ENCODE measurements at regions not wholly inside any gene's neighbourhood (a gene's known extent, or its start where the extent isn't known, plus 50 kb on each side); places are given as distances from the start of the nearest gene placed in this dataset.

DNA sequence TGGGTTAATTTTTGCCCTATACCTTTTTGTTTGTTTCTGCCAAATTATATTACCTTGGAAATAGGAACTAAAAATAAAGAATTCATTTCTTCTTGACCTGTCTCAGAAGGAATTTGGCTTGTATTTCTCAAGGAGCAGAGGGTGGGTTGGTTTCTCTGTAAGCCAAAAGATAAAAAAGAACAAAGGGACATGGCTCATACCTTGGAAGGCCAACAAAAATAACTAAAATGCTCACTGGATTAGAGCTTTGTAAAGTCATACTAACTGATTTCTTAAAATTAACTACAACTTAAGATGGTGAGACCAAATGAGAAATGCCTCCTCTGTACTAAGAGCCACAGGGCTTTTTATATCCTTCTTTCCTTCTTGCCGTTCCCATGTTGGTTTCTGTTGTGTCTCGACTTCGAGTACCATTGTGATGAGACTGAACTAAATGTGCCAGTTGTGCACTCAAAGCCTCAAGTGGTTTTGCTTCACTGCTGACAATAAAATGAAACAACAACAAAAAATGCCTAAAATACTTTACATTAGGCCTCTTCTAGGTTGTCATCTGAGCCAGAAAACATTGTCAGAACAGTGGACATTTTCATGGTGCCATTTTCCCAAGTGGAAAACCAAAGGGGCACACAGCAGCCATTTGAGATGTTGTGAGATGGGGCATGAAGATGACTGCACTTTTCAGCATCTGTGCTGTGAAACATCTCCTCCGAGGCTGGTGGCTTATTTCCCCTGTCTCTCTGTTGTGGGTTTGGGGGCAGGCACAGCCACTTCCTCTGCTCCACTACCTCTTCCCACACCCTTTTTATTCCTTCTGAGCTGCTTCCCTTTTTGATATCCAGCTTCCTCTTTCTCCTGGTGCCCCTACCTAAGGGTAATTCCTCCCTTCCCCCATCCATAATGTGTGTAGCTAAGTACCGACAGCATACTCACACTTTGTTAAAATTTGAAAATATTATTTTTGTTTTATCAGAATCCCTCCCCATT is 51.8 kb upstream of the AGR3 start:
- no peaks in the 10 kb centered on the region for H3K27me3 ChIP-seq (ENCODE audit: insufficient read depth, low read depth)
- no peaks in the 10 kb centered on the region for H3K79me2 ChIP-seq (ENCODE audit: insufficient read depth, low read depth)
- peaks cover 20% of the 10 kb centered on the region for H3K4me1 ChIP-seq (ENCODE audit: low read depth, poor library complexity, severe bottlenecking)
- no peak overlapping the region for H3K4me3 ChIP-seq (IDR thresholded peaks at IDR 0.05; ENCODE audit: insufficient read depth, low read depth, low read length)
- H4K20me1 ChIP-seq (ENCODE audit: insufficient read depth), result no peaks in the 10 kb centered on the region
- H3K9ac ChIP-seq, result no peak overlapping the region
- H2AFZ ChIP-seq (ENCODE audit: low read depth), result no peak overlapping the region
- H3K4me2 ChIP-seq, result no peak overlapping the region
- H3K27ac ChIP-seq, result no peak overlapping the region
- no peak for TF ChIP-seq CTCF (conservative IDR thresholded peaks at IDR 0.05; ENCODE audit: low read depth, low read length)
- H3K36me3 ChIP-seq (ENCODE audit: insufficient read depth), result no peaks in the 10 kb centered on the region

DNA sequence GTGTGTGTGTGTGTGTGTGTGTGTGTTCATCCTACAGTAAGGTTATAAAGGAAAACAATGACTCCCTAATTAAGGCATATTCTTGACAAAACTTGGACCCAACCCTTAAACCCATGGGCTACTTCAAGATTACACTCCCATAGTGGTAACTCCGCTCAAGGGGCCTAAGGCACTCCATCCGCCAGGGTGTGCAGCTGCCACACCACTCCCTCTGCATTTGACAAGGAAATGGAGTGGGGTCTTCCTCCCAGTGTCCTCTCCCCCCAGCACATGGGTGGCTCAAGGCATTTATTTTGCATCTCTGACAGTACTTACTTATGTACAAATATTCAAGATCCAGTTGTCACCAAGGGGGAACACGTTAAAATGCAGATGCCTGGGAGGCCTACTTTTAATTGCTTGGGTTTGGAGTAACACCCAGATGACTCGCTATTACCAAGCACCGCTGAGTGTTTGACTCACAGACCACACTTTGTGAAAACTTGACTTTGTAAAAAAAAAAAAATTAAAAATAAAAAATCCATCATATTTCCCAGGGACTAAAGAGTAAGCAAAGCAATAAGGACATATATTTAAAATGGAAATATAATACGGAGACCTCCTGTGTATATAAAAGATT is 53.0 kb upstream of the AGR3 start:
- H3K79me2 ChIP-seq (ENCODE audit: insufficient read depth, low read depth), result no peaks in the 10 kb centered on the region
- no peak overlapping the region for H3K4me2 ChIP-seq
- TF ChIP-seq CTCF (conservative IDR thresholded peaks at IDR 0.05; ENCODE audit: low read depth, low read length), result no peak
- H3K4me1 ChIP-seq (ENCODE audit: low read depth, poor library complexity, severe bottlenecking), result peaks cover 20% of the 10 kb centered on the region
- no peak overlapping the region for H3K27ac ChIP-seq
- H3K9ac ChIP-seq, result no peak overlapping the region
- no peaks in the 10 kb centered on the region for H4K20me1 ChIP-seq (ENCODE audit: insufficient read depth)
- H3K4me3 ChIP-seq (IDR thresholded peaks at IDR 0.05; ENCODE audit: insufficient read depth, low read depth, low read length), result no peak overlapping the region
- H3K27me3 ChIP-seq (ENCODE audit: insufficient read depth, low read depth), result no peaks in the 10 kb centered on the region
- H2AFZ ChIP-seq (ENCODE audit: low read depth), result no peak overlapping the region
- no peaks in the 10 kb centered on the region for H3K36me3 ChIP-seq (ENCODE audit: insufficient read depth)

- no peak overlapping the region for H3K27ac ChIP-seq
- no peak overlapping the region for H2AFZ ChIP-seq (ENCODE audit: low read depth)
- H4K20me1 ChIP-seq (ENCODE audit: insufficient read depth), result no peaks in the 10 kb centered on the region
- H3K9ac ChIP-seq, result no peak overlapping the region
- no peaks in the 10 kb centered on the region for H3K36me3 ChIP-seq (ENCODE audit: insufficient read depth)
- H3K4me3 ChIP-seq (IDR thresholded peaks at IDR 0.05; ENCODE audit: insufficient read depth, low read depth, low read length), result no peak overlapping the region
- no peak overlapping the region for H3K4me2 ChIP-seq
- H3K4me1 ChIP-seq (ENCODE audit: low read depth, poor library complexity, severe bottlenecking), result peaks cover 16% of the 10 kb centered on the region
- no peak for TF ChIP-seq CTCF (conservative IDR thresholded peaks at IDR 0.05; ENCODE audit: low read depth, low read length)
- no peaks in the 10 kb centered on the region for H3K79me2 ChIP-seq (ENCODE audit: insufficient read depth, low read depth)
- H3K27me3 ChIP-seq (ENCODE audit: insufficient read depth, low read depth), result no peaks in the 10 kb centered on the region
Measured at GRCh38 chr7:16935341-16935735, 53.6 kb upstream of the AGR3 start.

DNA sequence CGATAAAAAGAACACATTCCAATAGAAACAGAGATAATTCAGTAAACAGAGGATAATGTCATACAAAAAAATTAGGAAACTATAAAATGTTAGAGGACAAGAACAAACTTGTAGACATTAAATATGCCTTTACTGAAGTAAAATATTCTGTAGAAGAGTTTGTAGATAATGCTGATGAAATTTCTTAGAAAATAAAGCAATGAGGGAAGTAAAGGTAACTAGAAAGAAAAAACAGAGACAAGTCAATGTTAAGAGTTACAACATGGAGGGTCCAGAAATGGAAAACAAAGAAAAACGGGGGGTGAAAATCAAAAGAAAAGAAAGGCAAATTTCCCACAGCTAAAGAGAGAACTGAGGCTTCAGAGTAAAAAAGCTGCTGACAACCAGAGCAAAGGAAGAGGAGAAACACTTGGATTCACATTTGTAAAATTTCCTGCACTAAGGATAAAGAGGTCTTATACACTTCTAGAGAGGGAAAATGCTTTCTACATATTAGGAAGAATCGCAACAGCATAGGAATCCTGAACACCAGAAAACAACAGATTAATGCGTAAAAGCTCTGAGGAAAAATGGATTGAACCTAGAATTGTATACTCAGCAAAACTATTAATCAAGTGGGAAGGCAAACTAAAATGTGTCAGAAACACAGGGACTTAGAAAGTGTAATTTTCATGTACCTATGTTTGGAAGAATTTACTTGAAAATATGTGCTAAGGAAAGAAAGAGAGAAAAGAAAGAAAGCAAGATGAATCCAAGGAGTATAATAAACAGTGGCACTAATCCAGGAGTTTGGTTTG is 55.0 kb upstream of the AGR3 start:
- Histone ChIP-seq H2AFZ (ENCODE audit: low read depth) (no peak overlapping the region), H3K36me3 (ENCODE audit: insufficient read depth) (no peaks in the 10 kb centered on the region), H3K4me1 (ENCODE audit: low read depth, poor library complexity, severe bottlenecking) (peaks cover under 1% of the 10 kb centered on the region), H3K79me2 (ENCODE audit: insufficient read depth, low read depth) (no peaks in the 10 kb centered on the region), H3K4me2 (no peak overlapping the region), H3K9ac (no peak overlapping the region), H4K20me1 (ENCODE audit: insufficient read depth) (no peaks in the 10 kb centered on the region), H3K27ac (no peak overlapping the region), H3K4me3 (IDR thresholded peaks at IDR 0.05; ENCODE audit: insufficient read depth, low read depth, low read length) (no peak overlapping the region), H3K27me3 (ENCODE audit: insufficient read depth, low read depth) (no peaks in the 10 kb centered on the region)
- TF ChIP-seq CTCF (conservative IDR thresholded peaks at IDR 0.05; ENCODE audit: low read depth, low read length), result no peak
